GM12878 (cell line): ENCODE measurements at regions not wholly inside any gene's neighbourhood (a gene's known extent, or its start where the extent isn't known, plus 50 kb on each side); places are given as distances from the start of the nearest gene placed in this dataset.

Experiments
- BHLHE40 ChIP-seq, 2 experiments: fragments of 450-650 bp in 1 of 2; IDR thresholded peaks; 2 replicates each; pipeline ENCODE4 v1.6.1; 2011 to 2017; ENCODE audit warnings: low read depth in 2 of 2, borderline replicate concordance in 1 of 2, improper control_type of control experiment in 1 of 2, low read length in 1 of 2, mild to moderate bottlenecking in 1 of 2
- EZH2 ChIP-seq: IDR thresholded peaks from 2 replicates; pipeline ENCODE4 v1.6.1; 2012; ENCODE audit warnings: low read depth, mild to moderate bottlenecking, control low read depth, inconsistent platforms, low read length, borderline replicate concordance; ENCODE audit not compliant: control insufficient read depth
- HCFC1 ChIP-seq: fragments of 150-350 bp; IDR thresholded peaks from 2 replicates; pipeline ENCODE4 v1.6.1; 2014; ENCODE audit warnings: low read length
- NR2C2 ChIP-seq: IDR thresholded peaks from 2 replicates; pipeline ENCODE4 v1.6.1; 2011; ENCODE audit warnings: borderline replicate concordance, low read depth; ENCODE audit not compliant: control insufficient read depth, insufficient read length
- POLR2A ChIP-seq: IDR thresholded peaks from 2 replicates; pipeline ENCODE4 v1.6.1; 2011; ENCODE audit warnings: low read depth, mild to moderate bottlenecking, low read length
- RB1 ChIP-seq: fragments of 450-650 bp; formaldehyde crosslinking; IDR thresholded peaks from 2 replicates; pipeline ENCODE4 v1.6.1; 2017; ENCODE audit warnings: mild to moderate bottlenecking, borderline replicate concordance
- RBBP5 ChIP-seq: fragments of 200-600 bp; sonication (generic); conservative IDR thresholded peaks from 2 replicates; pipeline ENCODE4 v1.6.1; 2016
- SREBF2 ChIP-seq: IDR thresholded peaks from 2 replicates; pipeline ENCODE4 v1.6.1; 2012; ENCODE audit warnings: mild to moderate bottlenecking, low read length
- TBL1XR1 ChIP-seq: IDR thresholded peaks from 2 replicates; pipeline ENCODE4 v1.6.1; 2012; ENCODE audit warnings: low read depth, low read length, improper control_type of control experiment
- ZBTB33 ChIP-seq: fragments of 450-650 bp; IDR thresholded peaks from 2 replicates; pipeline ENCODE4 v1.6.1; 2017; ENCODE audit warnings: mild to moderate bottlenecking
- TF ChIP-seq, protein P1 (sequence below): IDR thresholded peaks from 2 replicates; pipeline ENCODE4 v1.6.1; 2012; ENCODE audit warnings: mild to moderate bottlenecking, low read depth, low read length
- TF ChIP-seq, protein P2 (sequence below), 3 experiments: IDR thresholded peaks in 2 of 3; conservative IDR thresholded peaks in 1 of 3; 2 replicates each; pipeline ENCODE4 v1.5.1; 2011; ENCODE audit warnings: low read depth in 3 of 3, low read length in 3 of 3, mild to moderate bottlenecking in 3 of 3, control low read depth in 2 of 3, moderate library complexity in 2 of 3, inconsistent platforms in 1 of 3, mixed read lengths in 1 of 3; ENCODE audit not compliant: control insufficient read depth in 2 of 3, insufficient read depth in 1 of 3; ENCODE audit errors: extremely low read depth in 1 of 3

GRCh38 chr14:44662250-44662891 is 155.3 kb upstream of the FSCB start:
- TF ChIP-seq, protein P1, sequence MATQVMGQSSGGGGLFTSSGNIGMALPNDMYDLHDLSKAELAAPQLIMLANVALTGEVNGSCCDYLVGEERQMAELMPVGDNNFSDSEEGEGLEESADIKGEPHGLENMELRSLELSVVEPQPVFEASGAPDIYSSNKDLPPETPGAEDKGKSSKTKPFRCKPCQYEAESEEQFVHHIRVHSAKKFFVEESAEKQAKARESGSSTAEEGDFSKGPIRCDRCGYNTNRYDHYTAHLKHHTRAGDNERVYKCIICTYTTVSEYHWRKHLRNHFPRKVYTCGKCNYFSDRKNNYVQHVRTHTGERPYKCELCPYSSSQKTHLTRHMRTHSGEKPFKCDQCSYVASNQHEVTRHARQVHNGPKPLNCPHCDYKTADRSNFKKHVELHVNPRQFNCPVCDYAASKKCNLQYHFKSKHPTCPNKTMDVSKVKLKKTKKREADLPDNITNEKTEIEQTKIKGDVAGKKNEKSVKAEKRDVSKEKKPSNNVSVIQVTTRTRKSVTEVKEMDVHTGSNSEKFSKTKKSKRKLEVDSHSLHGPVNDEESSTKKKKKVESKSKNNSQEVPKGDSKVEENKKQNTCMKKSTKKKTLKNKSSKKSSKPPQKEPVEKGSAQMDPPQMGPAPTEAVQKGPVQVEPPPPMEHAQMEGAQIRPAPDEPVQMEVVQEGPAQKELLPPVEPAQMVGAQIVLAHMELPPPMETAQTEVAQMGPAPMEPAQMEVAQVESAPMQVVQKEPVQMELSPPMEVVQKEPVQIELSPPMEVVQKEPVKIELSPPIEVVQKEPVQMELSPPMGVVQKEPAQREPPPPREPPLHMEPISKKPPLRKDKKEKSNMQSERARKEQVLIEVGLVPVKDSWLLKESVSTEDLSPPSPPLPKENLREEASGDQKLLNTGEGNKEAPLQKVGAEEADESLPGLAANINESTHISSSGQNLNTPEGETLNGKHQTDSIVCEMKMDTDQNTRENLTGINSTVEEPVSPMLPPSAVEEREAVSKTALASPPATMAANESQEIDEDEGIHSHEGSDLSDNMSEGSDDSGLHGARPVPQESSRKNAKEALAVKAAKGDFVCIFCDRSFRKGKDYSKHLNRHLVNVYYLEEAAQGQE, result no peak
- no peak for TF ChIP-seq TBL1XR1
- no peak for TF ChIP-seq NR2C2
- TF ChIP-seq, protein P2, sequence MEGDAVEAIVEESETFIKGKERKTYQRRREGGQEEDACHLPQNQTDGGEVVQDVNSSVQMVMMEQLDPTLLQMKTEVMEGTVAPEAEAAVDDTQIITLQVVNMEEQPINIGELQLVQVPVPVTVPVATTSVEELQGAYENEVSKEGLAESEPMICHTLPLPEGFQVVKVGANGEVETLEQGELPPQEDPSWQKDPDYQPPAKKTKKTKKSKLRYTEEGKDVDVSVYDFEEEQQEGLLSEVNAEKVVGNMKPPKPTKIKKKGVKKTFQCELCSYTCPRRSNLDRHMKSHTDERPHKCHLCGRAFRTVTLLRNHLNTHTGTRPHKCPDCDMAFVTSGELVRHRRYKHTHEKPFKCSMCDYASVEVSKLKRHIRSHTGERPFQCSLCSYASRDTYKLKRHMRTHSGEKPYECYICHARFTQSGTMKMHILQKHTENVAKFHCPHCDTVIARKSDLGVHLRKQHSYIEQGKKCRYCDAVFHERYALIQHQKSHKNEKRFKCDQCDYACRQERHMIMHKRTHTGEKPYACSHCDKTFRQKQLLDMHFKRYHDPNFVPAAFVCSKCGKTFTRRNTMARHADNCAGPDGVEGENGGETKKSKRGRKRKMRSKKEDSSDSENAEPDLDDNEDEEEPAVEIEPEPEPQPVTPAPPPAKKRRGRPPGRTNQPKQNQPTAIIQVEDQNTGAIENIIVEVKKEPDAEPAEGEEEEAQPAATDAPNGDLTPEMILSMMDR (IDR thresholded peaks at IDR 0.05 in 2 of 3, conservative IDR thresholded peaks at IDR 0.05 in 1 of 3; ENCODE audit: control insufficient read depth in 2 of 3, extremely low read depth in 1 of 3, insufficient read depth in 1 of 3, low read depth in 3 of 3, low read length in 3 of 3), result no peak
- no peak for TF ChIP-seq POLR2A
- TF ChIP-seq ZBTB33, result no peak
- TF ChIP-seq RBBP5, result no peak
- no peak for TF ChIP-seq EZH2
- TF ChIP-seq BHLHE40 (IDR thresholded peaks at IDR 0.05; ENCODE audit: borderline replicate concordance in 1 of 2, low read depth in 2 of 2, low read length in 1 of 2), result no peak
- no peak for TF ChIP-seq HCFC1
- TF ChIP-seq SREBF2, result no peak
- no peak for TF ChIP-seq RB1
